ENCODE measurements at regions not wholly inside any gene's neighbourhood (a gene's known extent, or its start where the extent isn't known, plus 50 kb on each side); places are given as distances from the start of the nearest gene placed in this dataset.

GRCh38 chr2:42868874-42869273 lies 76.5 kb upstream of the HAAO start:
- DNase-seq (ENCODE audit: low spot score) = no peak

- no peak for DNase-seq (ENCODE audit: low spot score)
Observed at GRCh38 chr2:42868096-42868495, 75.7 kb upstream of the HAAO start.

GRCh38 chr2:42867093-42868065 lies 75.0 kb upstream of the HAAO start:
- DNase-seq (ENCODE audit: low spot score) = no peak

- no peak for DNase-seq (ENCODE audit: low spot score)
Observed at GRCh38 chr2:42865884-42866881, 73.8 kb upstream of the HAAO start.

GRCh38 chr2:42864641-42865280 lies 72.4 kb upstream of the HAAO start:
- no peak for DNase-seq (ENCODE audit: low spot score)

- no peak for DNase-seq (ENCODE audit: low spot score)
Observed at GRCh38 chr2:42864222-42864621, 71.8 kb upstream of the HAAO start.

GRCh38 chr2:42863751-42864150 lies 71.4 kb upstream of the HAAO start:
- DNase-seq (ENCODE audit: low spot score) = no peak

GRCh38 chr2:42863320-42863719 lies 70.9 kb upstream of the HAAO start:
- DNase-seq (ENCODE audit: low spot score) = no peak

GRCh38 chr2:42862669-42863185 lies 70.3 kb upstream of the HAAO start:
- DNase-seq (ENCODE audit: low spot score) = no peak

GRCh38 chr2:42861321-42861720 lies 68.9 kb upstream of the HAAO start:
- DNase-seq (ENCODE audit: low spot score) = no peak

GRCh38 chr2:42860319-42861094 lies 68.1 kb upstream of the HAAO start:
- no peak for DNase-seq (ENCODE audit: low spot score)

GRCh38 chr2:42859791-42860190 lies 67.4 kb upstream of the HAAO start:
- no peak for DNase-seq (ENCODE audit: low spot score)

- peak; percentile 66 for DNase-seq (ENCODE audit: low spot score)
Observed at GRCh38 chr2:42859006-42859552, 66.7 kb upstream of the HAAO start.

- no peak for DNase-seq (ENCODE audit: low spot score)
Observed at GRCh38 chr2:42858140-42859005, 66.0 kb upstream of the HAAO start.

GRCh38 chr2:42856891-42857632 lies 64.7 kb upstream of the HAAO start:
- no peak for DNase-seq (ENCODE audit: low spot score)

GRCh38 chr2:42856106-42856860 lies 63.9 kb upstream of the HAAO start:
- DNase-seq (ENCODE audit: low spot score) = no peak

GRCh38 chr2:42855221-42855970 lies 63.0 kb upstream of the HAAO start:
- no peak for DNase-seq (ENCODE audit: low spot score)
